ENCODE measurements at regions not wholly inside any gene's neighbourhood (a gene's known extent, or its start where the extent isn't known, plus 50 kb on each side); places are given as distances from the start of the nearest gene placed in this dataset.

- H3K9ac ChIP-seq (ENCODE audit: low read length): no peak overlapping the region
- no peaks in the 10 kb centered on the region for H3K36me3 ChIP-seq (ENCODE audit: control insufficient read depth, insufficient read depth, low read length, severe bottlenecking)
- peaks cover 4% of the 10 kb centered on the region for H3K27me3 ChIP-seq (replicated peaks; ENCODE audit: control insufficient read depth, insufficient read depth, low read length)
- no peak for DNase-seq (ENCODE audit: low read depth)
- no peaks in the 10 kb centered on the region for H3K4me1 ChIP-seq (ENCODE audit: control insufficient read depth, insufficient read depth, low read length)
- H3K4me3 ChIP-seq (ENCODE audit: low read length): no peak overlapping the region
- no peaks in the 10 kb centered on the region for H3K9me3 ChIP-seq (ENCODE audit: control insufficient read depth, low read length)
These were observed 235.6 kb upstream of the CHD6 start for GRCh38 chr20:41853806-41854205.

- H3K36me3 ChIP-seq (ENCODE audit: control insufficient read depth, insufficient read depth, low read length, severe bottlenecking): no peaks in the 10 kb centered on the region
- no peaks in the 10 kb centered on the region for H3K9me3 ChIP-seq (ENCODE audit: control insufficient read depth, low read length)
- no peak overlapping the region for H3K9ac ChIP-seq (ENCODE audit: low read length)
- no peak for DNase-seq (ENCODE audit: low read depth)
- H3K4me3 ChIP-seq (ENCODE audit: low read length): no peak overlapping the region
- H3K27me3 ChIP-seq (replicated peaks; ENCODE audit: control insufficient read depth, insufficient read depth, low read length): peaks cover 4% of the 10 kb centered on the region
- no peaks in the 10 kb centered on the region for H3K4me1 ChIP-seq (ENCODE audit: control insufficient read depth, insufficient read depth, low read length)
These were observed 230.0 kb upstream of the CHD6 start for GRCh38 chr20:41848180-41848579.

GRCh38 chr20:41837669-41838224, 219.6 kb upstream of the CHD6 start:
- H3K36me3 ChIP-seq (ENCODE audit: control insufficient read depth, insufficient read depth, low read length, severe bottlenecking): no peaks in the 10 kb centered on the region
- no peaks in the 10 kb centered on the region for H3K9me3 ChIP-seq (ENCODE audit: control insufficient read depth, low read length)
- H3K9ac ChIP-seq (ENCODE audit: low read length): no peak overlapping the region
- no peak overlapping the region for H3K4me3 ChIP-seq (ENCODE audit: low read length)
- no peaks in the 10 kb centered on the region for H3K4me1 ChIP-seq (ENCODE audit: control insufficient read depth, insufficient read depth, low read length)
- peaks cover 4% of the 10 kb centered on the region for H3K27me3 ChIP-seq (replicated peaks; ENCODE audit: control insufficient read depth, insufficient read depth, low read length)
- DNase-seq (ENCODE audit: low read depth): no peak

- H3K9ac ChIP-seq (ENCODE audit: low read length): no peak overlapping the region
- no peaks in the 10 kb centered on the region for H3K4me1 ChIP-seq (ENCODE audit: control insufficient read depth, insufficient read depth, low read length)
- no peak overlapping the region for H3K4me3 ChIP-seq (ENCODE audit: low read length)
- H3K36me3 ChIP-seq (ENCODE audit: control insufficient read depth, insufficient read depth, low read length, severe bottlenecking): no peaks in the 10 kb centered on the region
- no peaks in the 10 kb centered on the region for H3K9me3 ChIP-seq (ENCODE audit: control insufficient read depth, low read length)
- no peak for DNase-seq (ENCODE audit: low read depth)
- H3K27me3 ChIP-seq (replicated peaks; ENCODE audit: control insufficient read depth, insufficient read depth, low read length): peaks cover 4% of the 10 kb centered on the region
These were observed 215.6 kb upstream of the CHD6 start for GRCh38 chr20:41833739-41834138.

GRCh38 chr20:41830702-41831101, 212.5 kb upstream of the CHD6 start:
- H3K36me3 ChIP-seq (ENCODE audit: control insufficient read depth, insufficient read depth, low read length, severe bottlenecking): no peaks in the 10 kb centered on the region
- no peak for DNase-seq (ENCODE audit: low read depth)
- H3K9me3 ChIP-seq (ENCODE audit: control insufficient read depth, low read length): no peaks in the 10 kb centered on the region
- H3K4me1 ChIP-seq (ENCODE audit: control insufficient read depth, insufficient read depth, low read length): no peaks in the 10 kb centered on the region
- no peak overlapping the region for H3K9ac ChIP-seq (ENCODE audit: low read length)
- H3K4me3 ChIP-seq (ENCODE audit: low read length): no peak overlapping the region
- peaks cover 3% of the 10 kb centered on the region for H3K27me3 ChIP-seq (replicated peaks; ENCODE audit: control insufficient read depth, insufficient read depth, low read length)

GRCh38 chr20:41819436-41819835, 201.3 kb upstream of the CHD6 start:
- Histone ChIP-seq H3K9me3 (ENCODE audit: control insufficient read depth, low read length) (peaks cover 10% of the 10 kb centered on the region), H3K36me3 (ENCODE audit: control insufficient read depth, insufficient read depth, low read length, severe bottlenecking) (no peaks in the 10 kb centered on the region), H3K4me3 (ENCODE audit: low read length) (no peak overlapping the region), H3K27me3 (replicated peaks; ENCODE audit: control insufficient read depth, insufficient read depth, low read length) (peaks cover 17% of the 10 kb centered on the region), H3K4me1 (ENCODE audit: control insufficient read depth, insufficient read depth, low read length) (no peaks in the 10 kb centered on the region), H3K9ac (ENCODE audit: low read length) (no peak overlapping the region)
- DNase-seq (ENCODE audit: low read depth): no peak

- Histone ChIP-seq H3K4me1 (ENCODE audit: control insufficient read depth, insufficient read depth, low read length) (no peaks in the 10 kb centered on the region), H3K9ac (ENCODE audit: low read length) (no peak overlapping the region), H3K4me3 (ENCODE audit: low read length) (no peak overlapping the region), H3K36me3 (ENCODE audit: control insufficient read depth, insufficient read depth, low read length, severe bottlenecking) (no peaks in the 10 kb centered on the region), H3K27me3 (replicated peaks; ENCODE audit: control insufficient read depth, insufficient read depth, low read length) (peaks cover 17% of the 10 kb centered on the region), H3K9me3 (ENCODE audit: control insufficient read depth, low read length) (peaks cover 10% of the 10 kb centered on the region)
- DNase-seq (ENCODE audit: low read depth): no peak
These were observed 200.8 kb upstream of the CHD6 start for GRCh38 chr20:41818991-41819390.

GRCh38 chr20:41818369-41818768, 200.2 kb upstream of the CHD6 start:
- no peaks in the 10 kb centered on the region for H3K4me1 ChIP-seq (ENCODE audit: control insufficient read depth, insufficient read depth, low read length)
- no peak overlapping the region for H3K9ac ChIP-seq (ENCODE audit: low read length)
- peaks cover 9% of the 10 kb centered on the region for H3K9me3 ChIP-seq (ENCODE audit: control insufficient read depth, low read length)
- H3K4me3 ChIP-seq (ENCODE audit: low read length): no peak overlapping the region
- H3K36me3 ChIP-seq (ENCODE audit: control insufficient read depth, insufficient read depth, low read length, severe bottlenecking): no peaks in the 10 kb centered on the region
- DNase-seq (ENCODE audit: low read depth): no peak
- peaks cover 17% of the 10 kb centered on the region for H3K27me3 ChIP-seq (replicated peaks; ENCODE audit: control insufficient read depth, insufficient read depth, low read length)

- Histone ChIP-seq H3K27me3 (replicated peaks; ENCODE audit: control insufficient read depth, insufficient read depth, low read length) (no peaks in the 10 kb centered on the region), H3K36me3 (ENCODE audit: control insufficient read depth, insufficient read depth, low read length, severe bottlenecking) (no peaks in the 10 kb centered on the region), H3K4me1 (ENCODE audit: control insufficient read depth, insufficient read depth, low read length) (no peaks in the 10 kb centered on the region), H3K9ac (ENCODE audit: low read length) (no peak overlapping the region), H3K9me3 (ENCODE audit: control insufficient read depth, low read length) (peaks cover 8% of the 10 kb centered on the region), H3K4me3 (ENCODE audit: low read length) (no peak overlapping the region)
- DNase-seq (ENCODE audit: low read depth): no peak
These were observed 193.3 kb upstream of the CHD6 start for GRCh38 chr20:41811456-41811855.

GRCh38 chr20:41800040-41800439, 181.9 kb upstream of the CHD6 start:
- Histone ChIP-seq H3K36me3 (ENCODE audit: control insufficient read depth, insufficient read depth, low read length, severe bottlenecking) (no peaks in the 10 kb centered on the region), H3K27me3 (replicated peaks; ENCODE audit: control insufficient read depth, insufficient read depth, low read length) (no peaks in the 10 kb centered on the region), H3K4me3 (ENCODE audit: low read length) (no peak overlapping the region), H3K9ac (ENCODE audit: low read length) (no peak overlapping the region), H3K9me3 (ENCODE audit: control insufficient read depth, low read length) (no peaks in the 10 kb centered on the region), H3K4me1 (ENCODE audit: control insufficient read depth, insufficient read depth, low read length) (no peaks in the 10 kb centered on the region)
- DNase-seq (ENCODE audit: low read depth): no peak

GRCh38 chr20:41798930-41799502, 180.8 kb upstream of the CHD6 start:
- Histone ChIP-seq H3K4me3 (ENCODE audit: low read length) (no peak overlapping the region), H3K27me3 (replicated peaks; ENCODE audit: control insufficient read depth, insufficient read depth, low read length) (no peaks in the 10 kb centered on the region), H3K9ac (ENCODE audit: low read length) (no peak overlapping the region), H3K36me3 (ENCODE audit: control insufficient read depth, insufficient read depth, low read length, severe bottlenecking) (no peaks in the 10 kb centered on the region), H3K4me1 (ENCODE audit: control insufficient read depth, insufficient read depth, low read length) (no peaks in the 10 kb centered on the region), H3K9me3 (ENCODE audit: control insufficient read depth, low read length) (no peaks in the 10 kb centered on the region)
- DNase-seq (ENCODE audit: low read depth): no peak

GRCh38 chr20:41786158-41786557, 168.0 kb upstream of the CHD6 start:
- Histone ChIP-seq H3K4me3 (ENCODE audit: low read length) (no peak overlapping the region), H3K36me3 (ENCODE audit: control insufficient read depth, insufficient read depth, low read length, severe bottlenecking) (no peaks in the 10 kb centered on the region), H3K9ac (ENCODE audit: low read length) (no peak overlapping the region), H3K27me3 (replicated peaks; ENCODE audit: control insufficient read depth, insufficient read depth, low read length) (peaks cover 7% of the 10 kb centered on the region), H3K9me3 (ENCODE audit: control insufficient read depth, low read length) (no peaks in the 10 kb centered on the region), H3K4me1 (ENCODE audit: control insufficient read depth, insufficient read depth, low read length) (no peaks in the 10 kb centered on the region)
- no peak for DNase-seq (ENCODE audit: low read depth)
